ENCODE measurements at regions not wholly inside any gene's neighbourhood (a gene's known extent, or its start where the extent isn't known, plus 50 kb on each side); places are given as distances from the start of the nearest gene placed in this dataset.
"Not testable (repeated sequence)": the region's sequence is repeated elsewhere in the genome, so short reads cannot be mapped to it uniquely, and the experiment has no call there.

DNA sequence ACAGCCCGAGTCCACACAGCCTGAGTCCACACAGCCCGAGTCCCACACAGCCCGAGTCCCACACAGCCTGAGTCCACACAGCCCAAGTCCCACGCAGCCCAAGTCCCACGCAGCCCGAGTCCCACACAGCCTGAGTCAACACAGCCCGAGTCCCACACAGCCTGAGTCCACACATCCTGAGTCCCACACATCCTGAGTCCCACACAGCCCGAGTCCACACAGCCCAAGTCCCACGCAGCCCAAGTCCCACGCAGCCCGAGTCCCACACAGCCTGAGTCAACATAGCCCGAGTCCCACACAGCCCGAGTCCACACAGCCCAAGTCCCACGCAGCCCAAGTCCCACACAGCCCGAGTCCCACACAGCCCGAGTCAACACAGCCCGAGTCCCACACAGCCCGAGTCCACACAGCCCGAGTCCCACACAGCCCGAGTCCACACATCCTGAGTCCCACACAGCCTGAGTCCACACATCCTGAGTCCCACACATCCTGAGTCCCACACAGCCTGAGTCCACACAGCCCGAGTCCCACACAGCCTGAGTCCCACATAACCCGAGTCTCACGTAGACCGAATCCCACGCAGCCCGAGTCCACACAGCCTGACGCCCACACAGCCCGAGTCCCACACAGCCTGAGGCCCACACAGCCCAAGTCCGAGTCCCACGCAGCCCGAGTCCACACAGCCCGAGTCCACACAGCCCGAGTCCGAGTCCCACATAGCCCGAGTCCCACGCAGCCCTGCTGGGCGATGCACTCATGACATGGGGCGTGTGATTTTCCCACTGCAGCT, 60.6 kb upstream of the SMOC2 start:
- H3K27ac ChIP-seq (ENCODE audit: control insufficient read depth, insufficient read depth); H3K9me3 ChIP-seq (replicated peaks; ENCODE audit: control insufficient read depth, insufficient read depth, low read length); intact Hi-C loops (cut with micrococcal nuclease; ENCODE audit: unreplicated experiment); H2AFZ ChIP-seq (ENCODE audit: control insufficient read depth, low read depth, low read length); POLR2A ChIA-PET; BruUV-seq (replicated peaks); RAD21 ChIA-PET (ENCODE audit: unreplicated experiment); FAIRE-seq; SMC1A ChIA-PET (ENCODE audit: uncharacterized antibody, unreplicated experiment); ATAC-seq; H3K36me3 ChIP-seq (ENCODE audit: control insufficient read depth in 2 of 2, insufficient read depth in 2 of 2, low read length in 1 of 2); H3K79me2 ChIP-seq (ENCODE audit: control insufficient read depth, insufficient read depth, low read length); H3K4me2 ChIP-seq (ENCODE audit: control insufficient read depth, insufficient read depth); CTCF ChIA-PET; in situ Hi-C loops (cut with MboI); H3K4me1 ChIP-seq (ENCODE audit: control insufficient read depth, insufficient read depth, low read length); H3K4me3 ChIP-seq; H3K9ac ChIP-seq (ENCODE audit: control insufficient read depth, insufficient read depth, low read length); DNase-seq (ENCODE audit: low read depth, low spot score); H3K27me3 ChIP-seq (replicated peaks in 1 of 2; ENCODE audit: control insufficient read depth in 2 of 2, insufficient read depth in 2 of 2, low read length in 1 of 2); H4K20me1 ChIP-seq (ENCODE audit: control insufficient read depth, insufficient read depth): not testable (repeated sequence)
- WGBS (ENCODE audit: insufficient coverage, insufficient replicate concordance, low lambda C conversion rate, missing lambda C conversion rate), result 67% methylated on average over 37 of the region's 38 CpGs

DNA sequence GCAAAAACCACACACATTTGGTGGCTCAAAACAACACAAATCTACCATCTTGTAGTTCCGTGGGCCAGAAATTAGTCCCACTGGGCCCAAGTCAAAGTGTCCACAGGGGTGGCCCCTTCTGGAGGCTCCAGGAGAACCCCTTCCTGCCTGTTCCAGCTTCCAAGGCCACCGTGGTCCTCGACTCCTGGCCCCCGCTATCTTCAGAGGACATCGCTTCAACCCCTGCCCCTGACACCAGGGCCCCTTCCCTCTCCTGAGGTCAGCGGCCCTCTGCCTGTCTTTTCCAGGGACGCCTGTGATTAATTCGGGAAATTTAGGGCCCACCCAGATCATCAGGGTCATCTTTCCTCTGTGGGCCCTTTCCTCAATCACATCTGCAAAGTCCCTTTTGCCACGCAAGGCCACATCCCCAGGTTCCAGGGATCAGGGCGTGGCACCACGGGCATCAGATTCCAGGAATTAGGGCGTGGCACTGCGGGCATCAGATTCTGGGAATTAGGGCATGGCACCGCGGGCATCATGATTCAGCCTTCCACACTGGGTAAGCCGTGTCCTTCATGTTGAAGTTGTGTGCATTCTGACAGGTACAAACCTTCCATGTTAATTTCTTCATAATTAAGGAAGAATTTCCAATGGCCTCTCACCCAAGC, 59.9 kb upstream of the SMOC2 start:
- no peak overlapping the region for H3K4me2 ChIP-seq (ENCODE audit: control insufficient read depth, insufficient read depth)
- no peak overlapping the region for H2AFZ ChIP-seq (ENCODE audit: control insufficient read depth, low read depth, low read length)
- no peaks in the 10 kb centered on the region for H4K20me1 ChIP-seq (ENCODE audit: control insufficient read depth, insufficient read depth)
- FAIRE-seq (no peak), ATAC-seq (no peak), DNase-seq (ENCODE audit: low read depth, low spot score) (no peak)
- ChIA-PET CTCF (no interaction called here), RAD21 (ENCODE audit: unreplicated experiment) (no interaction called here), POLR2A (no interaction called here), SMC1A (ENCODE audit: uncharacterized antibody, unreplicated experiment) (no interaction called here)
- H3K4me1 ChIP-seq (ENCODE audit: control insufficient read depth, insufficient read depth, low read length), result no peaks in the 10 kb centered on the region
- H3K36me3 ChIP-seq (ENCODE audit: control insufficient read depth in 2 of 2, insufficient read depth in 2 of 2, low read length in 1 of 2), result no peaks in the 10 kb centered on the region
- in situ Hi-C loops (cut with MboI), result no loop called here
- H3K9me3 ChIP-seq (replicated peaks; ENCODE audit: control insufficient read depth, insufficient read depth, low read length), result peaks cover 8% of the 10 kb centered on the region; the same call in 1 of the 3 replicates
- no TSS peak for BruUV-seq (replicated peaks)
- H3K79me2 ChIP-seq (ENCODE audit: control insufficient read depth, insufficient read depth, low read length), result no peaks in the 10 kb centered on the region
- no peaks in the 10 kb centered on the region for H3K27me3 ChIP-seq (replicated peaks in 1 of 2; ENCODE audit: control insufficient read depth in 2 of 2, insufficient read depth in 2 of 2, low read length in 1 of 2)
- H3K4me3 ChIP-seq, result no peak overlapping the region
- WGBS (ENCODE audit: insufficient coverage, insufficient replicate concordance, low lambda C conversion rate, missing lambda C conversion rate), result 63% methylated on average over 16 of the region's 16 CpGs
- H3K9ac ChIP-seq (ENCODE audit: control insufficient read depth, insufficient read depth, low read length), result no peak overlapping the region
- intact Hi-C loops (cut with micrococcal nuclease; ENCODE audit: unreplicated experiment), result no loop called here
- H3K27ac ChIP-seq (ENCODE audit: control insufficient read depth, insufficient read depth), result no peak overlapping the region
- TF ChIP-seq SIN3A (IDR thresholded peaks at IDR 0.05; ENCODE audit: low read depth, low read length) (no peak), STAT1 (conservative IDR thresholded peaks at IDR 0.05) (no peak), RELA (IDR thresholded peaks at IDR 0.05; ENCODE audit: borderline replicate concordance, partially characterized antibody) (no peak), ETV6 (conservative IDR thresholded peaks at IDR 0.05 in 1 of 2, IDR thresholded peaks at IDR 0.05 in 1 of 2; ENCODE audit: borderline replicate concordance in 1 of 2, low read depth in 1 of 2) (no peak), SP1 (IDR thresholded peaks at IDR 0.05; ENCODE audit: low read depth, low read length) (no peak), NR2C2 (IDR thresholded peaks at IDR 0.05; ENCODE audit: borderline replicate concordance, control insufficient read depth, insufficient read length, low read depth) (no peak)
- TF ChIP-seq, protein P1, sequence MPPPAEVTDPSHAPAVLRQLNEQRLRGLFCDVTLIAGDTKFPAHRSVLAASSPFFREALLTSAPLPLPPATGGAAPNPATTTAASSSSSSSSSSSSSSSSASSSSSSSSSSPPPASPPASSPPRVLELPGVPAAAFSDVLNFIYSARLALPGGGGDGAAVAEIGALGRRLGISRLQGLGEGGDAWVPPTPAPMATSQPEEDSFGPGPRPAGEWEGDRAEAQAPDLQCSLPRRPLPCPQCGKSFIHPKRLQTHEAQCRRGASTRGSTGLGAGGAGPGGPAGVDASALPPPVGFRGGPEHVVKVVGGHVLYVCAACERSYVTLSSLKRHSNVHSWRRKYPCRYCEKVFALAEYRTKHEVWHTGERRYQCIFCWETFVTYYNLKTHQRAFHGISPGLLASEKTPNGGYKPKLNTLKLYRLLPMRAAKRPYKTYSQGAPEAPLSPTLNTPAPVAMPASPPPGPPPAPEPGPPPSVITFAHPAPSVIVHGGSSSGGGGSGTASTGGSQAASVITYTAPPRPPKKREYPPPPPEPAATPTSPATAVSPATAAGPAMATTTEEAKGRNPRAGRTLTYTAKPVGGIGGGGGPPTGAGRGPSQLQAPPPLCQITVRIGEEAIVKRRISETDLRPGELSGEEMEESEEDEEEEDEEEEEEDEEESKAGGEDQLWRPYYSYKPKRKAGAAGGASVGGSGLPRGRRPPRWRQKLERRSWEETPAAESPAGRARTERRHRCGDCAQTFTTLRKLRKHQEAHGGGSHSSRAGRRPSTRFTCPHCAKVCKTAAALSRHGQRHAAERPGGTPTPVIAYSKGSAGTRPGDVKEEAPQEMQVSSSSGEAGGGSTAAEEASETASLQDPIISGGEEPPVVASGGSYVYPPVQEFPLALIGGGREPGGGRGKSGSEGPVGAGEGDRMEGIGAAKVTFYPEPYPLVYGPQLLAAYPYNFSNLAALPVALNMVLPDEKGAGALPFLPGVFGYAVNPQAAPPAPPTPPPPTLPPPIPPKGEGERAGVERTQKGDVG (CRISPR knock-in tag; IDR thresholded peaks at IDR 0.05), result no peak
- TF ChIP-seq, protein P2, sequence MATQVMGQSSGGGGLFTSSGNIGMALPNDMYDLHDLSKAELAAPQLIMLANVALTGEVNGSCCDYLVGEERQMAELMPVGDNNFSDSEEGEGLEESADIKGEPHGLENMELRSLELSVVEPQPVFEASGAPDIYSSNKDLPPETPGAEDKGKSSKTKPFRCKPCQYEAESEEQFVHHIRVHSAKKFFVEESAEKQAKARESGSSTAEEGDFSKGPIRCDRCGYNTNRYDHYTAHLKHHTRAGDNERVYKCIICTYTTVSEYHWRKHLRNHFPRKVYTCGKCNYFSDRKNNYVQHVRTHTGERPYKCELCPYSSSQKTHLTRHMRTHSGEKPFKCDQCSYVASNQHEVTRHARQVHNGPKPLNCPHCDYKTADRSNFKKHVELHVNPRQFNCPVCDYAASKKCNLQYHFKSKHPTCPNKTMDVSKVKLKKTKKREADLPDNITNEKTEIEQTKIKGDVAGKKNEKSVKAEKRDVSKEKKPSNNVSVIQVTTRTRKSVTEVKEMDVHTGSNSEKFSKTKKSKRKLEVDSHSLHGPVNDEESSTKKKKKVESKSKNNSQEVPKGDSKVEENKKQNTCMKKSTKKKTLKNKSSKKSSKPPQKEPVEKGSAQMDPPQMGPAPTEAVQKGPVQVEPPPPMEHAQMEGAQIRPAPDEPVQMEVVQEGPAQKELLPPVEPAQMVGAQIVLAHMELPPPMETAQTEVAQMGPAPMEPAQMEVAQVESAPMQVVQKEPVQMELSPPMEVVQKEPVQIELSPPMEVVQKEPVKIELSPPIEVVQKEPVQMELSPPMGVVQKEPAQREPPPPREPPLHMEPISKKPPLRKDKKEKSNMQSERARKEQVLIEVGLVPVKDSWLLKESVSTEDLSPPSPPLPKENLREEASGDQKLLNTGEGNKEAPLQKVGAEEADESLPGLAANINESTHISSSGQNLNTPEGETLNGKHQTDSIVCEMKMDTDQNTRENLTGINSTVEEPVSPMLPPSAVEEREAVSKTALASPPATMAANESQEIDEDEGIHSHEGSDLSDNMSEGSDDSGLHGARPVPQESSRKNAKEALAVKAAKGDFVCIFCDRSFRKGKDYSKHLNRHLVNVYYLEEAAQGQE (IDR thresholded peaks at IDR 0.05; ENCODE audit: low read depth, low read length), result no peak
